Dendritic cell treated with granulocyte-macrophage colony-stimulating factor and Interleukin-4, amounts not matched to agents 40 ng/mL and 50 ng/mL, for 4 days (primary cell): ENCODE measurements at regions not wholly inside any gene's neighbourhood (a gene's known extent, or its start where the extent isn't known, plus 50 kb on each side); places are given as distances from the start of the nearest gene placed in this dataset.

Experiments used
- H3K27ac Mint-ChIP-seq: one replicate; pipeline ENCODE4 v1.8.0; 2022; ENCODE audit warnings: mild to moderate bottlenecking, mixed read lengths
- H3K27me3 Mint-ChIP-seq: one replicate; pipeline ENCODE4 v1.8.0; 2022; ENCODE audit warnings: mild to moderate bottlenecking, mixed read lengths
- H3K36me3 Mint-ChIP-seq: one replicate; pipeline ENCODE4 v1.8.0; 2022; ENCODE audit warnings: low read depth, mixed read lengths
- H3K4me1 Mint-ChIP-seq: one replicate; pipeline ENCODE4 v1.8.0; 2022; ENCODE audit warnings: low read depth, mixed read lengths
- H3K4me3 Mint-ChIP-seq: one replicate; pipeline ENCODE4 v1.8.0; 2022; ENCODE audit warnings: mild to moderate bottlenecking, moderate library complexity, mixed read lengths
- H3K9me3 Mint-ChIP-seq: one replicate; pipeline ENCODE4 v1.8.0; 2022; ENCODE audit warnings: mixed read lengths
- intact Hi-C: fragments of 100-400 bp; cut with micrococcal nuclease; formaldehyde crosslinking; loops from one replicate; pipeline ENCODE4 v1.15.0; 2022

DNA sequence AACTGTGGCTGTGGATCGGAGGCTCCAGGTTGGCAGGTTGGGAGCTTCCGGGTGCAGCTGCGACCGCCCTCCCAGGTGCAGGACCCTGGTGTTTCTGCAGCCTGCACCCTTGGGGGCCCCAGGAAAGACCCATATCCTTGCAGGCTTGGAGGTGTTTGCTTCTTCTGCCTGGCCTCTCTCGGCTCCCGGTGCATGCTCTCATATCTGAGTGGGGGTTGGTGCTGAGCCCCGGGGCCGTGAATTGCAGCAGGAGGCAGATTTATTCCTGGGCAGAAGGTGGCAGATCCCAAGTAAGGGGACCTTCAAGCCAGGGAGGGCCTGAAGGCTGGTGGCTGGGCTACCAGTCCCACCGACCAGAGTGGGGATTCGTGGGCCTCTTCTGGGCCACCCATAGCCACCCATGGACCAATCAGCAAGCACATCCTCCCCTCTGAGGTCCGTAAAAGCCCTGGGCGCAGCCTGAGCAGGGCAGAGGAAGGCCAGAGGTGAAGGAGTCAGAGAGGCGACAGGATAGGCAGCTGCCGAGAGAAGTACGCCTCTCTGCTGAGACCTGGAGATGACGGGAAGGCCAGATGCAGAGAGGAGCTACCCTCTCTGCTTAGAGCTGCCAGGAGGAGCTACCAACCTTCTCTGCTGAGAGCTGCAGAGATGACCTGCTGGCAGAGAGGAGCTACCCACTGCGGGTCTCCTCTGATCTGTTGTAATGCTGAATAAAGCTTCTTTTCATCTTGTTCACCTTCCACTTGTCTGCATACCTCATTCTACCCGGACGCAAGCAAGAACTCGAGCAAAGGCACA, 1279.0 kb upstream of the LRRTM1 start:
- no peak overlapping the region for H3K27ac Mint-ChIP-seq
- intact Hi-C loops: no loop called here
- H3K27me3 Mint-ChIP-seq: no peaks in the 10 kb centered on the region
- H3K4me3 Mint-ChIP-seq: no peak overlapping the region
- H3K4me1 Mint-ChIP-seq: no peaks in the 10 kb centered on the region
- H3K36me3 Mint-ChIP-seq: no peaks in the 10 kb centered on the region
- H3K9me3 Mint-ChIP-seq: peaks cover 28% of the 10 kb centered on the region

GRCh38 chr2:81576713-81577112, 1272.2 kb upstream of the LRRTM1 start:
- intact Hi-C loops: no loop called here
- no peaks in the 10 kb centered on the region for H3K27me3 Mint-ChIP-seq
- no peak overlapping the region for H3K4me3 Mint-ChIP-seq
- no peaks in the 10 kb centered on the region for H3K4me1 Mint-ChIP-seq
- no peaks in the 10 kb centered on the region for H3K36me3 Mint-ChIP-seq
- H3K27ac Mint-ChIP-seq: no peak overlapping the region
- peaks cover 29% of the 10 kb centered on the region for H3K9me3 Mint-ChIP-seq

DNA sequence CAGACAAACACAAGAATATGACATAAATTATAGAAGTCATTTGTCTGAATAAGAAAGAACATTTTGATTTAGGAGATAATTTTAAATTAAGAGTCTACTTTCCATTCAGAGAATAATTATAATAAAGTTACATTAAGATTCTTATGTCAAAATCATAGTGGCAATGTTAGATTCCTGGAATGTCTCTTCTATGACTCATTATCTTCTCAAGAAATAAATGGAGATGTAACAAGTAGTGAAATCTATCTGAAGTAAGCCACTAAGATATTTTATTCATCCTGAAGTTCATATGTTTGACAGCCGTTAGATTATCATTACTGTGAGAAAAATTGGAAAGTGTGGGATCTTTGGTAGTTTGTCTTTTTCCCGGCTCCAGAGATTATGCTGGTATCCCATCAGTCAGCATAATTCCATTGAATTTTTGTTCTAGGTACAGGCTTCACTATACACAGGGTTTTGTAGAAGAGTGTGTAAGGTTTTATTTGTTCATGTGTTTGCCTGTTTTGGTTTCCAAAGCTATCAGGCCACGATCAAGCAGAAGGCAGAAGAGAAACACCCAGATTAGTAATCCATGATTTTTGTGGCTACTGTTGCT, 1246.6 kb upstream of the LRRTM1 start:
- H3K9me3 Mint-ChIP-seq: peaks cover 9% of the 10 kb centered on the region
- H3K4me1 Mint-ChIP-seq: no peaks in the 10 kb centered on the region
- H3K27ac Mint-ChIP-seq: no peak overlapping the region
- intact Hi-C loops: no loop called here
- no peak overlapping the region for H3K4me3 Mint-ChIP-seq
- H3K36me3 Mint-ChIP-seq: no peaks in the 10 kb centered on the region
- no peaks in the 10 kb centered on the region for H3K27me3 Mint-ChIP-seq

DNA sequence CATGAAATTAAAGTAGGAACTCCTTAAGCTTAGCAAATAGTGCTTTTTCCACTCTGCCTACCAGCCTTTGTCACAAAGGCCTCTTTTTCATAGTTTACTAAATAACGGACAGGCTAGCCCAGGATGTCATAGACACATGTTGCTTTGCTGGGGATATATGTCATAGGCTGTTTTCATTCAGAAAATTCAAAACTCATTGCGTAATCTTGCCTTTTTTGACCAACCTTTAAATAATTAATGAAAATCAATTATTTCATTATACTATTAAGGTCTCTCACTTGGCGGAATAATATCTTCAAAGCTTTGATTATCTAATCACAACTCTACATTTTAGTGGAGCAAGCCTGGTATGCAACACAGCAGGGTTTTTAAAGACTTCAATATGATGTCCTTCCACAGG, 1245.7 kb upstream of the LRRTM1 start:
- no peaks in the 10 kb centered on the region for H3K27me3 Mint-ChIP-seq
- intact Hi-C loops: no loop called here
- peaks cover 9% of the 10 kb centered on the region for H3K9me3 Mint-ChIP-seq

DNA sequence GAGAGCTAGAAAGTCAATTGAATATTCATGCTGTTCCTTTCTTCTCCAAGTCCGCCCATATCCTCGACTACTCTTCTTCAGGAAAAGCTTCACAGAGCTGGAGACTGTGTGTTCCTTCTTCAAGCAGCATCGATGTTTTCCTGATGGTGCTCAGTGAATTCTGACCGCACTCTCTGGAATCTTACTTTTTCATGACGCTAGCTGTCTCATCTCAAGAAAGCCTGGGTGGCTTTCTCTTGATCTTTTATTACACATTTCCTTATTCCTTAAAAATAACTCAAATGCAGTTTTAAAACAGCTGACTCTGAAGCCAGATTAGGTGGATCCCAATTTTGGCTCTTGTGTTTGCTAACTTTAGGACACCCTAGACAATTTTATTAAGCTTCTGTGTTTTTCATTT, 1245.1 kb upstream of the LRRTM1 start:
- no peak overlapping the region for H3K4me3 Mint-ChIP-seq
- no peaks in the 10 kb centered on the region for H3K36me3 Mint-ChIP-seq
- no peaks in the 10 kb centered on the region for H3K27me3 Mint-ChIP-seq
- H3K27ac Mint-ChIP-seq: no peak overlapping the region
- H3K4me1 Mint-ChIP-seq: no peaks in the 10 kb centered on the region
- intact Hi-C loops: no loop called here
- H3K9me3 Mint-ChIP-seq: peaks cover 9% of the 10 kb centered on the region

More for the DNA sequence above, 1245.7 kb upstream of the LRRTM1 start:
- no peak overlapping the region for H3K27ac Mint-ChIP-seq
- no peaks in the 10 kb centered on the region for H3K36me3 Mint-ChIP-seq
- H3K4me1 Mint-ChIP-seq: no peaks in the 10 kb centered on the region
- no peak overlapping the region for H3K4me3 Mint-ChIP-seq

DNA sequence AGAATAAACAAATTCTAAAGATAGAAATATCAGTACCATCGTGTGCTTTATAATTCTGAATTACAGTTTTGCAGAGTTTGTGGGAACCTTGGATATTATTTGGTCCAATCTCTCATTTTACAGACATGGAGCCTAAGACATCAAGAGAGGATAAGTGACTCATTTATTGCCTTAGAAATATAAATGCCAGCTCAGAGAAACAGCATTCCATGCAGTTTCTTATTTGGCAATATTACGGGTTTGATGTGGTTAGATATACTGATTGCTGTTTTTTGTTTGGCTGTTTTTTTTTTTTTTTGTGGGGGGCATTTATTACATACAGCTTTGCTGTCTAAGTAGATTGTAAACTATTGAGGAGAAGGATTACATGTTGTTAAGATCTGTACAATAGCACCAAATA, 1241.1 kb upstream of the LRRTM1 start:
- Mint-ChIP-seq H3K9me3 (no peaks in the 10 kb centered on the region), H3K4me1 (no peaks in the 10 kb centered on the region), H3K36me3 (no peaks in the 10 kb centered on the region), H3K4me3 (no peak overlapping the region), H3K27ac (no peak overlapping the region), H3K27me3 (no peaks in the 10 kb centered on the region)
- intact Hi-C loops: no loop called here

GRCh38 chr2:81542119-81542518, 1237.6 kb upstream of the LRRTM1 start:
- Mint-ChIP-seq H3K4me3 (no peak overlapping the region), H3K27me3 (no peaks in the 10 kb centered on the region), H3K36me3 (no peaks in the 10 kb centered on the region), H3K27ac (no peak overlapping the region), H3K9me3 (peaks cover 2% of the 10 kb centered on the region), H3K4me1 (no peaks in the 10 kb centered on the region)
- intact Hi-C loops: no loop called here

- H3K27me3 Mint-ChIP-seq: no peaks in the 10 kb centered on the region
- no peaks in the 10 kb centered on the region for H3K4me1 Mint-ChIP-seq
- no peak overlapping the region for H3K27ac Mint-ChIP-seq
Measured at GRCh38 chr2:81529944-81530343, 1225.4 kb upstream of the LRRTM1 start.

GRCh38 chr2:81528852-81529480, 1224.4 kb upstream of the LRRTM1 start:
- H3K4me3 Mint-ChIP-seq: no peak overlapping the region
- H3K9me3 Mint-ChIP-seq: peaks cover 44% of the 10 kb centered on the region
- H3K4me1 Mint-ChIP-seq: no peaks in the 10 kb centered on the region
- H3K27ac Mint-ChIP-seq: no peak overlapping the region
- intact Hi-C loops: no loop called here
- no peaks in the 10 kb centered on the region for H3K36me3 Mint-ChIP-seq
- H3K27me3 Mint-ChIP-seq: no peaks in the 10 kb centered on the region

More at GRCh38 chr2:81529944-81530343, 1225.4 kb upstream of the LRRTM1 start:
- Mint-ChIP-seq H3K4me3 (no peak overlapping the region), H3K9me3 (peaks cover 34% of the 10 kb centered on the region), H3K36me3 (no peaks in the 10 kb centered on the region)
- intact Hi-C loops: no loop called here

- intact Hi-C loops: no loop called here
- Mint-ChIP-seq H3K4me3 (no peak overlapping the region), H3K9me3 (peaks cover 50% of the 10 kb centered on the region), H3K27ac (no peak overlapping the region), H3K36me3 (no peaks in the 10 kb centered on the region), H3K4me1 (no peaks in the 10 kb centered on the region), H3K27me3 (no peaks in the 10 kb centered on the region)
Measured at GRCh38 chr2:81523344-81523743, 1218.8 kb upstream of the LRRTM1 start.

DNA sequence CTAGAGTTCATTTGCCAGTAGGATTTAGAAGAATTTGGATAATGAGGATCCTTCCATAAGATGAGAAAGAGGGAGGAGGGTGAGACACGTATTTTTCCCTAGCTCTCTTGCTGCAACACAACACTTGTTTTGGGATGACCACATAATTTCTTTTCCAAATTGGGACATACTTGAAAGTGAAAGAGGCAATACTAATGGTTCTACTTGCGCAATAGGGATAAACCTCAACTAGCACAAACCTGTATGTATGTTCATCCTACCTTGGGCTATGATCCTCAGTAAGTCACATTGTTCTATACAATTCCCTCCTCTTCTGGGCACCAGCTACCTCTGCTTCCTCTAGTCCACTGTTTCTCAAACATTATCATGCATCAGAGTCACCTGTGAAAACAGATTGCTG, 1208.8 kb upstream of the LRRTM1 start:
- no peaks in the 10 kb centered on the region for H3K36me3 Mint-ChIP-seq
- no peak overlapping the region for H3K4me3 Mint-ChIP-seq
- H3K4me1 Mint-ChIP-seq: no peaks in the 10 kb centered on the region
- H3K27ac Mint-ChIP-seq: no peak overlapping the region
- H3K9me3 Mint-ChIP-seq: peaks cover 15% of the 10 kb centered on the region
- no peaks in the 10 kb centered on the region for H3K27me3 Mint-ChIP-seq
- intact Hi-C loops: no loop called here

DNA sequence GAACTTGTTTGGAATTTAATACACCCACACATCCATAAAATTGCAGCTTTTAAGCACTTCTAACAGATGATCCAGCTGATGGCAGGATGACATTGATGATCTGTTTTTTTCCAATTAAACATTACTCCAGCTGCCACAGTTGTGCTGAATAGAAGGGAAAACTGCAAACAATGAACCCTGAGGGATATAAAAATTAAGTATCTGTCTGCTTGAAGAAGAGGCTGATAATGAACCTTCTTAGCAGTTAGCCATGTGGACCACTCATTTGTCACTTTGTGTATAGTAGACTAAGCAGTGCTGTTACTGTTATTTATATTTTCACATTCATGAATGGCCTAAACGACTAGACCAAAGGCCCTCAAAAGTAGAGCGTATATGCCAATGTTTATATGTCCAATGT, 1201.0 kb upstream of the LRRTM1 start:
- H3K4me1 Mint-ChIP-seq: no peaks in the 10 kb centered on the region
- intact Hi-C loops: no loop called here
- no peak overlapping the region for H3K27ac Mint-ChIP-seq
- H3K9me3 Mint-ChIP-seq: peaks cover 22% of the 10 kb centered on the region
- no peaks in the 10 kb centered on the region for H3K27me3 Mint-ChIP-seq
- no peaks in the 10 kb centered on the region for H3K36me3 Mint-ChIP-seq
- no peak overlapping the region for H3K4me3 Mint-ChIP-seq

DNA sequence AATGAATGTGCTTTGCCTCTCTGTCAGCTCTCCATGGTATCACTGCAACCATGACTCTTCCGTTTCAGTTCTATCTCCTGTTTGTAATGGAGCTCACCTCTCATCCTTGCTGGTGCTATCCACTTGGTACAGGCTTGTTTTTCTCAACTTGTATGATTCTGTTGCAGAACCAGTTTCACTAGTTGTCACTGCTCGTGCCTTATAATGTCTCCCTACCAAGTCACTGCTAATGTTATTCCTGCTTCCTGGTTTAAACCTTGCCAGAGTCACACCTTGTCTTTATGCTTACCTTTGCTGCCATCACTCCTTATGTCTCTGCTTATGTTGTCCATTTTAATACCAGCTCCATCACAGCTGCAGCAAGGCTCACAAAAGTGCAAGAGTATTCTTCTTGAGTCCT, 1191.0 kb upstream of the LRRTM1 start:
- intact Hi-C loops: no loop called here
- Mint-ChIP-seq H3K27me3 (no peaks in the 10 kb centered on the region), H3K4me3 (no peak overlapping the region), H3K9me3 (peaks cover 62% of the 10 kb centered on the region), H3K4me1 (no peaks in the 10 kb centered on the region), H3K36me3 (no peaks in the 10 kb centered on the region), H3K27ac (no peak overlapping the region)

- Mint-ChIP-seq H3K9me3 (peaks cover 50% of the 10 kb centered on the region), H3K27ac (no peak overlapping the region), H3K4me3 (no peak overlapping the region), H3K4me1 (no peaks in the 10 kb centered on the region), H3K27me3 (no peaks in the 10 kb centered on the region), H3K36me3 (no peaks in the 10 kb centered on the region)
- intact Hi-C loops: no loop called here
Measured at GRCh38 chr2:81483254-81483653, 1178.7 kb upstream of the LRRTM1 start.
